GM19023 (cell line): ENCODE measurements at regions not wholly inside any gene's neighbourhood (a gene's known extent, or its start where the extent isn't known, plus 50 kb on each side); places are given as distances from the start of the nearest gene placed in this dataset.
"Not testable (repeated sequence)": the region's sequence is repeated elsewhere in the genome, so short reads cannot be mapped to it uniquely, and the experiment has no call there.

Experiments used
- ATAC-seq: cut with Tn5 transposase; IDR thresholded peaks from one replicate; pipeline ENCODE4 v1.9.1; 2021; ENCODE audit warnings: mild to moderate bottlenecking, moderate library complexity; ENCODE audit not compliant: unreplicated experiment

DNA sequence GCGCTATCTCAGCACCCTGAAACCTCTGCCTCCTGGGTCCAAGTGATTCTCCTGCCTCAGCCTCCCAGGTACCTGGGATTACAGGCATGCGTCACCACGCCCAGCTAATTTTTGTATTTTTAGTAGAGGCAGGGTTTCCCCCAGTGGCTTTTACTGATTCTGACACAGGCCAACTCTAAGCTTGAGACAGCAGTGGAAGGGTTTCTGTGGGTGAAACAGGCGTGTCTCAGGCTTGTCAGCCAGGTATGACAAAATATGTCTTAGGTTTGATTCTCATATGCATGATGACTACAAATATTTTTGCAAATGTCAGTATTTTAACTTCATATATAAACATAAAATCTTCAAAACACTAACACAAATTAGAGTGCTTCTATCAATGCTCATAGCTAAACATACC is 952.8 kb upstream of the CDH18 start:
- ATAC-seq = not testable (repeated sequence)

DNA sequence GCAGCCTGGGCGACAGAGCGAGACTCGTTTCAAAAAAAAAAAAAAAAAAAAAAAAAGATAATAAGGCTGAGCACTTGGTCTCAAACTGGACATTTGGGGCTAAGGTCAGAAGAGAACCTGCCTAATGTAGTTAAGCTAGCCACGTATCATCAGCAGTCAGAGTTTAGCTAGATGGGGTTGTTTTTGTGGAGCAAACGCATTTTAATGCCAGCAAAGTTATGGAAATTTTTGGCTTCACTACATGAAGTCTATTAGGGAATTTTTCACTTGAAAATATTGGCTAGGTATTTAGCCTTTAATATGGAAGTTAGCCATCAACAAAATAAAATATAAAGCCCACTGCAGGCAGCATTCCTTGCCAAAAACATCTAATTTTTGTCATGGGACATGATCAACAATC is 902.9 kb upstream of the CDH18 start:
- ATAC-seq = not testable (repeated sequence)

DNA sequence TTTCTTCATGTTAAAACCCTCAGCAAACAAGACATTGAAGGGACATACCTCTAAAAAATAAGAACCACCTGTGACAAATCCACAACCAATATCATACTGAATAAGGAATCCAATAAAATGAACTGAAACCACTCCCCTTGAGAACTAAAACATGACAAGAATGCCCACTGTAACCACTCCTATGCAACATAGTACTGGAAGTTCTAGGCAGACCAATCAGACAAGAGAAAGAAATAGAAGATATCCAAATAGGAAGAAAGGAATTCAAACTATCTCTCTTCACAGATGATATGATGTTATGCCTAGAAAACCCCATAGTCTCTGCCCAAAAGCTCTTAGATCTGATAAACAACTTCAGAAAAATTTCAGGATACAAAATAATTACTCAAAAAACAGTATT is 887.7 kb upstream of the CDH18 start:
- ATAC-seq = not testable (repeated sequence)

DNA sequence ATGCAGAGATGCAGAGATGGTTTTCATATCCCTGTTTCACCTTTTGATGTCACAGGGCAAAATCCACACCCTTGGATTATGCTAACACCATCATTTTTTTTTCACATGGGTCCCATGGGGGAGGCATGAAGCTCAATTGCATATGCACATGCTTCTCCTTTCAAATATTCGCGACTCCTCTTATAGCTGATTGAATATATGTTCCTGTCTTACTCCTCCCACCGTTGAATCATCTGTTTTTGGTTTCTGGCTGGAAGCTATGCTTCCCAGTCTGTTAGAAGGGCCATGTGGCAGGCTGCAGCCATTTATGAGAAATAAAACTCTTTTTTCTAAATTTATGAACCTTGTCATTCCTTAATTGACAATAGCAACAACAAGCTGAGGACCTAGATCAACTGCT is 877.9 kb upstream of the CDH18 start:
- ATAC-seq = not testable (repeated sequence)

DNA sequence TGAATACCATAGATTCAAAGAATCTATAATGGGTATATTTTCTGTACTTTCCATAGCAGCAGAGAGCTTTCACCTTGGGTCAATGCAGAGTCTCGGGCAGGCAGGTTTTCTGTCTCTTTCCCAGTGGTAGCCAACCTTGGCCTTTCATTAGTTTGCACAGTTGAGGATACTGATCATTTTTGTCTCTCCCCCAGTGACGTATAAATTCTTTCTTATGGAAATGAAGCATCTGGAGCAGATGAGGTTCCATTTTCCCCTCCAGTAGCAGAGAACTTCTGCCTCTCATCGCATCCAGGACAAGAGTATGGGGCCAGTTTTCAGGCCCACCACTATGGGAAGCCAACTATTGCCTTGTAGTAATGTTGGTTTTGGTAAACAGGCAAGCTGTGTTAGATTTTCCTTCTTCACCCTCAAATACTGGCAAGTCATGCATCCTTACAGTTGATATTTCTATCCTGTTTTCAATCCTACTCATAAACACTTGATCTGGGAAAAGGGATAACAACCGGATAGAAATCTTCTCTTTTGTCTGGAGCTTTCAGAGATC is 845.2 kb upstream of the CDH18 start:
- ATAC-seq = no peak

DNA sequence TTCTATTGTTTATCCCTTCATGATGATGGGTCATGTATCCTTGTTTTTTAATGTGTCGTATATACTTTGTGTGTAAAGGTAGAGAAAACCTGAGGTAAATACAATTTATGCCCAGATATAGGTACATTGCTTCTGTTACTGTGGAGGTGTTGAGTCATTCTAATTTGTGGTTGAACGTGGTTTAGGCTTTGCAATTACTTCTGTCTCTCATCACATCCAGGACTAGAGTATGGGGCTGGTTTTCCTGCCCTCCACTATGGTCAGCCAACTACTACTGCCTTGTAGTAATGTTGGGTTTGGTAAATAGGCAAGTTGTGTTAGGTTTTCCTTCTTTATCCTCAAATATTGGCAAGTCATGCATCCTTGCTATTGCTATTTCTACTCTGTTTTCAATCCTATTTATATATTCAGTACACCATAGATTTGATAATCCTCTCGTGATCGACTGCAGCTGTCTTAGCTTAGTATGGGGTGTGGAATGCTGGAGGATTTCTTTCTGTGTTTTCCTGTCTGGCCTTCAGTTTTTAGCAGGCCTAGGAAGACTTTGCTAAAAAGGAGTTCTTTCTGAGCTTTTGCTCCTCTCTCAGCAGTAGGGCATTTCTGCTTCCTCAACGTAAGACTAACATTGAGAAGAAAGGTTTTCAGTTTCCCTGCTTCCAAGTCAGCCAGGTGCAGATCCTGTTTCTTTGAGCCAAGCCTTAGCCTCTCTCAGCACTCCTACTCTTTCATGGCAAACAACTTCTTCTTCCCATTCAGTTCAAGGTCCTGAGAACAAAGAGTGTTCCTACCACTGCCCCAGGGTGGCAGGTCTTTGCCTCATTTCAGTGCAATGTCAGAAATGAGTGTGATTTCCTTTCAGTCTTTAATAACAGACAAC is 844.4 kb upstream of the CDH18 start:
- ATAC-seq = no peak

DNA sequence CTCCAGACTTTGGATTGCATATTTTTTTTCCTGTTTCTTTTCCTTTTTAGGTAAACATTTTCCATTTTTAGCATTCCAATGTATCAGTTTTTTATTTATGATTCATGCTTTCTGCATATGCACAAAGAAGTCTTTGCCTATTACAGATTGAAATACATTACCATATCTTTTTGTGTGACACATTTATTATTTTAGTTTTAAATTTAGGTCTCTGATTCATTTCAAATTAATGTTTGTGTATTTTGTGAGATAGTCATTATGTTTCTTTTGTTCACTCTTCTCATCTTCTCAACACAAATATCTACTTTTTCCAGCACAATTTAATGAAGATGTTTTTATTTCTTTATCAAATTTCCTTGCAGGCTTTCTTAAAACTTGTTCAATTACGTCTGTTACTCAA is 838.0 kb upstream of the CDH18 start:
- ATAC-seq = not testable (repeated sequence)

DNA sequence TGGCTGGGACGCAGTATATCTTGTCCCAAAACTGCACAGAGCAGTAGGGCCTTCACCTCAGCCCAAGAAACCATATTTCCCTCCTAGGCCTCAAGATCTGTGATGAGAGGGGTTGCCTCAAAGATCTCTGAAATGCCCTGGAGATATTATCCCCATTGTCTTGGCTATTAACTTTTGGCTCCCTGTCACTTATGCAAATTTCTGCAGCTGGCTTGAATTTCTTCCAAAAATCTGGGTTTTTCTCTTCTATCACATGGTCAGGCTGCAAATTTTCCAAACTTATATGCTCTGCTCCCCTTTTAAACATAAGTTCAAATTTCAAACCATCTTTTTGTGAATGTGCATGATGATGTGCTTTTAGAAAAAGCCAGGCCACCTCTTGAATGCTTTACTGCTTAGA is 809.2 kb upstream of the CDH18 start:
- not testable (repeated sequence) for ATAC-seq

DNA sequence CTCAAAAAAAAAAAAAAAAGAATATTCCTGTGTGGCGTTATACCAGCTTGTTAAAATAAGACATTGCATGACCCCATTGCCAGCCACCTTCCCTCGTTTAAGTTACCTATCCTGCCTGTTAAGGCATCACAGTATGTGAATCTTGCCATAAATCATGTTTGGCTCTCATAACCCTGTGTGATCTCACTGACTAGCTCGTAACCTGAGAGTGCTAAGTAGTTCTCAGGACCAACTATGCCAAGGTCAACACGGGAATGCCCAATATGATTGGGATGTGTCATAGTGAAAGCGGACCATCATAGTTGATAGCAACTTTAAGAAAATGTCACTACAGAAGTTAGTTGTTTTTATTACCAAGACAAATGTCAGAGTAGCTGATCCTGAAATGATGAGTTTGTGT is 796.8 kb upstream of the CDH18 start:
- not testable (repeated sequence) for ATAC-seq

DNA sequence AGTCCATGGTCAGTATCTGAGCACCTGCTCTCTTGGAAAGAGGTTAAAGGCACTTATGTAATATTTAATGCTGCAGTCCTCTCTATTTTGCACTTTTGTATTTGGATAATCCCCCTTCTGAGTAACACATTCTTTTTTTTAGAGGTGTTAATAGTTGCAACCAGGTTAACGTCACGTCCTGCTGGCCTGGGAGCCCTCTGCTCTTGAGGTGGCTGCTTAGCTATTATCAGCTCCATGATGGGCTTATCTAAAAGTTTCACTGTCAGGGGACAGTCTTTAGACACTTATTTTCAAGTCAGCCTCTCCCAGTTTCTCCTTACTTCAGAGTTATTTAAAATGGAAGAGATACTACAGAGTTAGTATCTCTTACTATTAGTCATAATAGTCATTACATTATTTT is 795.5 kb upstream of the CDH18 start:
- ATAC-seq = not testable (repeated sequence)

DNA sequence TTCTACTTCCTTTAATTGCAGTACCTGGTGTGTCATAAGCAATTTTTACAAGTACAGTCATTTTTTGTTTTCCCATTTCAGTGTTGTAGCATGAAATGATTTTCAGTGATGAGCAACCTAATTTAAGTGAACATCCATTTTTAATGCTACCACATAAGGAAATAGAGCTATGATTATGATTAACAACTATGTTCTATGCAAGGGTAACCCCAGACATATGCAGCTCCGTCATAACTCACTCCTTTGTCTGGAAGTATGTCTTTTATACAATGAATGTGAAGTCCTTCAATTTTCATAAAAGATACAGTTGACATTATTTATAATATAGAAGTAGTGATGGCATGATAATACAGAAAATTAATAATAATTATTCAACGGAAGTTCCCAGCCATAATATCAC is 783.3 kb upstream of the CDH18 start:
- not testable (repeated sequence) for ATAC-seq

DNA sequence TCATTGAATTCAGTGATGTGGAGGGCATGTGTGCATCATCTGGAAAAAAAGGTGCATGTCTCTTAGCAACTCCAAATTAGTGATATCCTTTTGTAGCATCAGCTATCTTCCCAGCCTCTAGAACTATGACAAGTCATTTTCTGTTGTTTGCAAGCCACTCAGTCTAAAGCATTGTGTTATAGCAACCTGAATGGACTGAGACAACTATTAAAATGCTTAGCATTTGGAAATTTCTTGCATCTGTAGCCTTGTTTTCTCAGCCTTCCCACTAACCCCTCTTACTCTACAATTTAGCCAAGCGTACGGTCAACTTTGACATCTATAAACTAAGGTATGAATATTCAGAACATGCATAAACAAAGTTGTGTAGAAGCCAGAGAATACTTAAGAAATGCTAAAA is 777.1 kb upstream of the CDH18 start:
- not testable (repeated sequence) for ATAC-seq

DNA sequence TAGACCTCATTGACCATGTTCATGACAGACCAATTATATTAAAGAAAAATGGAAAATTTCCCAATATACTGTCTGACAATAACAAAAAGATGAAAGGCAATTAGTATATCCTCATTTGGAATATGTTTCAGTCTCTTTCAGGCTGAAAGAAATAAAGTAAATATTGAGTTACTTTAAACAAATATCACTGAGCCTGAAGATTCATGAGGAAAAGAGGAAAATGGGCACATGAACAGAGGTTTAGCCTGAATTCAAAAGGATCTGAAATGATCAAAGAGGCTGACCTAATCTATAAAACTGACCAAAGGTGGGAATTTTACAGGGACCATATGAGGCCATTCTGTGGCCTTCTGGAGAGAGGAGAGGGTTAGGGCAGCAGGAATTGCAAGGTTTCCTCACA is 771.5 kb upstream of the CDH18 start:
- not testable (repeated sequence) for ATAC-seq

DNA sequence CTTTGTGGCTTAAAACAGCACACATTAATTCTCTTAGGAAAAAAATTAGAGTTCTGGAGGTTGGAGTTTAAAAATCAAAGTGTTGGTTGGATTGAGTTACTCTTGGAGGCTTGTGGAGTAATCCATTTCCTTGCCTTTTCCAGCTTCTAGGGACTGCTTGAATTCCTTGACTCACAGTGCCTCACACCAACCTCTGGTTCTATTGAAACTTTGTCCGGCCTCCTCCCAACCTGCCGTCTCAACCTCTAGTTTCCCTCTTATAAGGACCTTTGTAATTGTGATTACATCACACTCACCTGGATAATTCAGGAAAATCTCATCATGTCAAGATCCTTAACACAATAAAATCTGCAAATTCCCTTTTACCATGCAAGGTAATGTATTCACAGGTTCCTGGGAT is 764.2 kb upstream of the CDH18 start:
- ATAC-seq = not testable (repeated sequence)

DNA sequence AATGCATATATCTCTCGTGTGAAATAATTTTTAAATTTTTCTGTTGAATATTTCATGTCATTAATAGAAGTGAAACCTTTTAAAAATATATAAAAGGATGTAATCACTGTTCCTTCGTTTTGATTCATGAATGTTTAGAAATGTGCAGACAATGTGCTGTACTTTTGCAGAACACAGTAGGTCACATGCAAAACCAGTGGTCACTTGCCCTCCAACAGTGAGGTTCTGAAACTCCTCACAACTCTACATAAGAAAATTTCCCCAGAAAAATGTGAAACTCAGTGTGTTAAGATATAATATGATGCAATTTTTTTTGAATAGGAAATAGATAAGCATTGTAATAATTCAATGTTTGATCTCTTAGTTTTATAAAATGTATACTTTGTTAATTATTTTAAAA is 747.7 kb upstream of the CDH18 start:
- peak; percentile 69 for ATAC-seq

DNA sequence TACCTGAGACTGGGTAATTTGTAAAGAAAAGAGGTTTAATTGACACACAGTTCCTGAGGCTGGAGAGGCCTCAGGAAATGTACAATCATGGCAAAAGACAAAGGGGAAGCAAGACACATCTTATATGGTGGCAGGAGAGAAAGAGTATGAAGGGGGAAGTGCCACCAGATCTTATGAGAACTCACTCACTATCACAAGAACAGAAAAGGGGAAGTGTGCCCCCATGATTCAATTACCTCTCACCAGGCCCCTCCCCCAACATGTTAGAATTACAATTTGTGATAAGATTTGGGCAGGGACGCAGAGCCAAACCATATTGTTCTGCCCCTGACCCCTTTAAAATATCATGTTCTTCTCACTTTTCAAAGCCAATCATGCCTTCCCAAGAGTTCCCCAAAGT is 744.2 kb upstream of the CDH18 start:
- not testable (repeated sequence) for ATAC-seq

DNA sequence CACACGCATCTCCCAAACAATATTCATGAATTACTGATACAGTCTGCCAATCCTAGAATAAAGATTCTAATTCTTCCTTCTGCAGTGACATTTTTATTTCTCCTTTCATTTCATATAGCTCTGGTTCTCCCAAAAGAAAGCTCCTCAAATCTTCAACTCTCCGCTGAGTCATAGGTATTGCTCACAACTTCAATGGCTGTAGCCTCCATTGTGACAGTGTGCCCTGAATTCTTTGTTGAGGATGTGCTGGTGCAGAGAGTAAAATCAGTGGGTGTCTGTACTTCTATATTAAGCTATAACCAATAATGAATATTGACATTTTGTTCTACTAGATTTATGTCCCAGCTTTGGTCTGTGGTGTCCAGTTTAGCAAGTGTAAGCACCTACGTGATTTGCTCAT is 733.3 kb upstream of the CDH18 start:
- ATAC-seq = not testable (repeated sequence)

DNA sequence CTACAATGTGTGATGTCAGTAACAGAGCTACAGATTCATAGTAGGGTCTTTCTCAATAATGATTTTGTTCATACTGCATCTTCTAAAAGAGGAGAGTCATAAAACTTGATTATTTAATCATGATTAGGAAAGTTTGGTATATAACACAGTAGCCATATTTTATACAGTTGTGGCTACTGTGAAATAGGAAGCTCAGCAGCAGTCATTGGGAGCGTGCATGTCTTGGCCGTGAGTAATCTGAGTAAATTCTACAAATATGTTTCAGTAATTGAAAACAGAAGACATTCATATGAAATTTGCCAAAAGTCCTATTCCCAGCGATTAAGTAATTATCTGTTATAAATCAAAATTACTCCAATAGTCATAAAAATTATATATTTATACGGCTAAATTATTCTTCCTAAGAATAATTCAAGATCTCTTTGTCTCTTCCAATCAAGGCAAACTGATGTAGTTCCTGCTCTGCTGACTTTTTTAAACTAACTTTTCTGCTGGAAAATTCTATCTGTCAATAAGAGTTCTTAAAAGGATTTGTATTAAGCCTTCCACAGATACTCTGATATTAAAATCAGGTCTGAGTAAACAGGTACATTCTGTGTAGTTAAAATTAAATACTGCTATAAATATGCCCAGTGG is 723.6 kb upstream of the CDH18 start:
- ATAC-seq = not testable (repeated sequence)

DNA sequence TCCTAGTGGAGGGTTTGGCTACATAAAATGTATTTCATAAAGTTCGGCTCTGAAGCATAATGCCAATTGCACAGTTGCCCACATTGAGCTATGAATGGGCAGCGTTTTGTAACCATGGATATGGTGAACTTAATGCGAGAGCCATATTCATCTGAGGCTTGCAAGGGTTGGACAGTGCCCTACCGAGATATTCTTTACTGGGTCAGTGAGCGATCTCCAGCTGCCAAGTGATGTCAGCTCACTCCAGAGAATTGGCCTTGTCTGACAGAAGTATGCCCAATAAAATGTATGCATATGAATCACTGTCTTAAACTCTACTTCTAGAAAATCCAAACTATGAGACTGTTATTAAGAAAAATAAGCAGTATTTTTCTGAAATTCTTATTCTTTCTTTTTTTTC is 719.6 kb upstream of the CDH18 start:
- ATAC-seq = not testable (repeated sequence)

DNA sequence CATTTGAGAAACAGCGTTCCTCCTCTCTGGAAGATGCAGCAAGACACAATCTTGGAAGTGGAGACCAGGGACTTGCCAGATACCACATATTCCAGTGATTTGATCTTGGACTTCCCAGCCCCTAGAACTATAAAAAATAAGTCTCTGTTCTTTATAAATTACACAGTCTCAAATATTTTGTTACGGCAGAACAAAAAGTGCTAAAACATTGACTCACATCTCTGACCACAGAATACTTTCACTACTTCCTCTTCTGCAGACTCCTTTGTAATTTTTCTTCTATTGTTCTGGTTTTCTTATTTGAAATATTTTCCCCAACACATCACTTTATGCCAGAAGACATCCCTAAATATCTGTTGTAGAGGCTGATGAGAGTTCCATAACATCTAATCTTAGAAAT is 706.1 kb upstream of the CDH18 start:
- ATAC-seq = no peak

DNA sequence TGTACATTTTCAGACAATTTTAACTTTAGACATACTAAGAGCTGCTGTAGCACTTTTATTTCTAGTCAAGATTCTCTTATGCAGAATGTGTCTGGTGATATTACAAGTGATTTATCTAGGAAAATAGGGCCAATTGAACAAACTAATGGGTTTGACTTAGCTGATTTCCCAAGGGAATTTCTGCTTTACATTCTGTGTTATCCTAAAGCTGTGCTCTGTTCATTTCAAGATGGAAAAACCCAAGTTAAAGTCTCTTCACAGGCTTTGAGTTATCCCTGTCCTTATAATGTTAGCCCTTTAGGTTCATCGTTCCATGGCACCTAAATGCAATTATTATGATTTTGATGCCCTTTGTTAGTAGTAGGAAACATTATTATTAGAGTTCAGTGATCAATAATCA is 704.9 kb upstream of the CDH18 start:
- no peak for ATAC-seq
